IMR-90 (cell line): ENCODE measurements at regions not wholly inside any gene's neighbourhood (a gene's known extent, or its start where the extent isn't known, plus 50 kb on each side); places are given as distances from the start of the nearest gene placed in this dataset.

Experiments used
- ATAC-seq: fragments of 200-7000 bp; cut with Tn5 transposase; 2 replicates; pipeline ENCODE4 v1.9.1; 2020; ENCODE audit warnings: low read depth, mild to moderate bottlenecking, moderate library complexity
- BruUV-seq: library from RNA; stranded (reverse); fragments of 400-500 nt; replicated peaks from 2 replicates; lab custom pipeline; 2021; lab: Mats Ljungman, UMichigan
- CTCF ChIA-PET: fragments of 300-600 bp; formaldehyde crosslinking; extraction: SDS; loops from one replicate; lab custom pipeline; 2021; ENCODE audit warnings: antibody characterized with exemption; lab: Yijun Ruan, JAX
- POLR2A ChIA-PET: fragments of 300-600 bp; sonication (Branson Sonifier 250); formaldehyde crosslinking; loops from one replicate; lab custom pipeline; 2022; ENCODE audit warnings: antibody characterized with exemption; ENCODE audit not compliant: unreplicated experiment; lab: Charles Lee
- DNase-seq: peaks from one replicate; pipeline ENCODE4 v3.0.0; 2013
- H2AFZ ChIP-seq: replicated peaks from 2 replicates; pipeline ENCODE3; 2013; ENCODE audit warnings: low read length, mild to moderate bottlenecking; ENCODE audit not compliant: poor library complexity
- H2AK5ac ChIP-seq: 2 replicates; pipeline ENCODE4 v1.6.1; 2013; ENCODE audit warnings: low read depth, low read length, inconsistent platforms
- H2AK9ac ChIP-seq: replicated peaks from 2 replicates; pipeline ENCODE3; 2013; ENCODE audit warnings: mild to moderate bottlenecking, low read depth, low read length, moderate library complexity; ENCODE audit not compliant: poor library complexity
- H2BK120ac ChIP-seq: 2 replicates; pipeline ENCODE4 v1.6.1; 2013; ENCODE audit warnings: low read depth, low read length, inconsistent platforms
- H2BK15ac ChIP-seq: 3 replicates; pipeline ENCODE4 v1.6.1; 2013; ENCODE audit warnings: low read depth, low read length, inconsistent platforms
- H2BK20ac ChIP-seq: 2 replicates; pipeline ENCODE4 v1.6.1; 2013; ENCODE audit warnings: low read depth, mild to moderate bottlenecking, inconsistent platforms, low read length, moderate library complexity
- H2BK5ac ChIP-seq: 2 replicates; pipeline ENCODE4 v1.6.1; 2013; ENCODE audit warnings: mild to moderate bottlenecking, low read depth, low read length, inconsistent platforms; ENCODE audit not compliant: poor library complexity, severe bottlenecking
- H3K14ac ChIP-seq: replicated peaks from 2 replicates; pipeline ENCODE4 v1.6.1; 2013; ENCODE audit warnings: low read depth, low read length, inconsistent platforms
- H3K18ac ChIP-seq: 2 replicates; pipeline ENCODE4 v1.6.1; 2013; ENCODE audit warnings: low read depth, low read length, control low read depth
- H3K23ac ChIP-seq: 2 replicates; pipeline ENCODE4 v1.6.1; 2013; ENCODE audit warnings: low read depth, low read length, inconsistent platforms
- H3K27ac ChIP-seq: 2 replicates; pipeline ENCODE4 v1.5.1; 2013; ENCODE audit warnings: mild to moderate bottlenecking, control low read depth, low read length; ENCODE audit not compliant: insufficient read depth
- H3K27me3 ChIP-seq: 2 replicates; pipeline ENCODE4 v1.6.1; 2013; ENCODE audit warnings: low read length; ENCODE audit not compliant: control insufficient read depth, insufficient read depth
- H3K36me3 ChIP-seq: 2 replicates; pipeline ENCODE4 v1.6.1; 2013; ENCODE audit warnings: low read length, mixed read lengths; ENCODE audit not compliant: control insufficient read depth, insufficient read depth
- H3K4ac ChIP-seq: 2 replicates; pipeline ENCODE4 v1.6.1; 2013; ENCODE audit warnings: low read depth, low read length, inconsistent platforms
- H3K4me1 ChIP-seq: 2 replicates; pipeline ENCODE4 v1.6.1; 2013; ENCODE audit warnings: low read length, mixed read lengths; ENCODE audit not compliant: control insufficient read depth, insufficient read depth
- H3K4me2 ChIP-seq: 2 replicates; pipeline ENCODE4 v1.6.1; 2013; ENCODE audit warnings: low read depth, mild to moderate bottlenecking, control low read depth, low read length, moderate library complexity
- H3K4me3 ChIP-seq: 2 replicates; pipeline ENCODE4 v1.5.1; 2013; ENCODE audit warnings: low read depth, mild to moderate bottlenecking, control low read depth, low read length, moderate library complexity; ENCODE audit not compliant: insufficient read depth
- H3K56ac ChIP-seq: 2 replicates; pipeline ENCODE4 v1.6.1; 2013; ENCODE audit warnings: low read length, inconsistent platforms; ENCODE audit not compliant: insufficient read depth; ENCODE audit errors: extremely low read depth
- H3K79me1 ChIP-seq, 2 experiments: 2 replicates each; pipeline ENCODE4 v1.6.1; 2013; ENCODE audit warnings: low read length in 2 of 2, inconsistent platforms in 1 of 2, low read depth in 1 of 2
- H3K9ac ChIP-seq: 2 replicates; pipeline ENCODE4 v1.6.1; 2013; ENCODE audit warnings: low read depth, low read length, control low read depth
- H3K9me1 ChIP-seq: 2 replicates; pipeline ENCODE4 v1.6.1; 2013; ENCODE audit warnings: low read length, inconsistent platforms; ENCODE audit not compliant: insufficient read depth
- H3K9me3 ChIP-seq: 2 replicates; pipeline ENCODE4 v1.6.1; 2013; ENCODE audit warnings: low read length; ENCODE audit not compliant: control insufficient read depth, insufficient read depth
- H4K20me1 ChIP-seq: 2 replicates; pipeline ENCODE4 v1.6.1; 2013; ENCODE audit warnings: low read length, inconsistent platforms; ENCODE audit not compliant: insufficient read depth
- H4K5ac ChIP-seq: 2 replicates; pipeline ENCODE4 v1.6.1; 2013; ENCODE audit warnings: mild to moderate bottlenecking, low read depth, low read length, control low read depth
- H4K8ac ChIP-seq, 2 experiments: 2 replicates each; pipeline ENCODE4 v1.6.1; 2013; ENCODE audit warnings: low read depth in 2 of 2, low read length in 2 of 2, control low read depth in 1 of 2, inconsistent platforms in 1 of 2
- H4K91ac ChIP-seq: 2 replicates; pipeline ENCODE4 v1.6.1; 2013; ENCODE audit warnings: low read depth, low read length, inconsistent platforms; ENCODE audit not compliant: insufficient read depth
- BHLHE40 ChIP-seq: fragments of 150-350 bp; IDR thresholded peaks from 2 replicates; pipeline ENCODE4 v1.6.1; 2016; ENCODE audit warnings: mild to moderate bottlenecking, low read depth, low read length
- CHD1 ChIP-seq: IDR thresholded peaks from 2 replicates; pipeline ENCODE4 v1.6.1; 2012; ENCODE audit warnings: low read depth, low read length, improper control_type of control experiment
- ELK1 ChIP-seq: fragments of 150-350 bp; IDR thresholded peaks from 2 replicates; pipeline ENCODE4 v1.6.1; 2016; ENCODE audit warnings: low read depth, mild to moderate bottlenecking, low read length, moderate library complexity, borderline replicate concordance
- MAFK ChIP-seq: IDR thresholded peaks from 2 replicates; pipeline ENCODE4 v1.6.1; 2012; ENCODE audit warnings: low read depth, low read length, improper control_type of control experiment
- MAZ ChIP-seq: IDR thresholded peaks from 2 replicates; pipeline ENCODE4 v1.6.1; 2012; ENCODE audit warnings: low read depth, mild to moderate bottlenecking, low read length, improper control_type of control experiment, moderate library complexity, borderline replicate concordance
- MXI1 ChIP-seq: IDR thresholded peaks from 2 replicates; pipeline ENCODE4 v1.6.1; 2012; ENCODE audit warnings: low read depth, mild to moderate bottlenecking, low read length, moderate library complexity, borderline replicate concordance
- NFE2L2 ChIP-seq: fragments of 150-350 bp; IDR thresholded peaks from 2 replicates; pipeline ENCODE4 v1.6.1; 2016; ENCODE audit warnings: low read depth, mild to moderate bottlenecking, low read length
- RAD21 ChIP-seq: IDR thresholded peaks from 2 replicates; pipeline ENCODE4 v1.6.1; 2012; ENCODE audit warnings: low read length, improper control_type of control experiment
- RCOR1 ChIP-seq: IDR thresholded peaks from 2 replicates; pipeline ENCODE4 v1.6.1; 2012; ENCODE audit warnings: mild to moderate bottlenecking, low read length, improper control_type of control experiment; ENCODE audit not compliant: insufficient replicate concordance
- RFX5 ChIP-seq: IDR thresholded peaks from 2 replicates; pipeline ENCODE4 v1.8.0; 2012; ENCODE audit warnings: low read depth, mild to moderate bottlenecking, low read length, moderate library complexity
- SMC3 ChIP-seq: fragments of 150-350 bp; IDR thresholded peaks from 2 replicates; pipeline ENCODE4 v1.6.1; 2016; ENCODE audit warnings: low read depth, mild to moderate bottlenecking, antibody characterized with exemption, low read length, moderate library complexity
- USF2 ChIP-seq: fragments of 150-350 bp; IDR thresholded peaks from 2 replicates; pipeline ENCODE4 v1.6.1; 2017; ENCODE audit warnings: mild to moderate bottlenecking, antibody characterized with exemption, low read length, low read depth
- WGBS, 2 experiments: methylation state at CpG; one replicate each; pipeline versions ENCODE4 v1.1.5 to v1.1.7; 2013; ENCODE audit warnings: missing lambda C conversion rate in 2 of 2; ENCODE audit not compliant: insufficient read length in 1 of 2; ENCODE audit errors: extremely low coverage in 2 of 2; 5-methylcytosine and 5-hydroxymethylcytosine counted together
- dilution Hi-C: fragments of 300-500 bp; cut with HindIII; formaldehyde crosslinking; loops from one replicate; pipeline ENCODE4 v1.14.3; 2018; ENCODE audit warnings: low sequenced_read_pairs; ENCODE audit not compliant: unreplicated experiment
- in situ Hi-C: fragments of 300-500 bp; cut with MboI; formaldehyde crosslinking; loops from 3 replicates; pipeline ENCODE4 v1.14.3; 2019; ENCODE audit warnings: low sequenced_read_pairs, inconsistent platforms, mixed read lengths
- intact Hi-C: fragments of 100-400 bp; cut with micrococcal nuclease; formaldehyde crosslinking; loops from 2 replicates; pipeline ENCODE4 v1.10.0; 2022

DNA sequence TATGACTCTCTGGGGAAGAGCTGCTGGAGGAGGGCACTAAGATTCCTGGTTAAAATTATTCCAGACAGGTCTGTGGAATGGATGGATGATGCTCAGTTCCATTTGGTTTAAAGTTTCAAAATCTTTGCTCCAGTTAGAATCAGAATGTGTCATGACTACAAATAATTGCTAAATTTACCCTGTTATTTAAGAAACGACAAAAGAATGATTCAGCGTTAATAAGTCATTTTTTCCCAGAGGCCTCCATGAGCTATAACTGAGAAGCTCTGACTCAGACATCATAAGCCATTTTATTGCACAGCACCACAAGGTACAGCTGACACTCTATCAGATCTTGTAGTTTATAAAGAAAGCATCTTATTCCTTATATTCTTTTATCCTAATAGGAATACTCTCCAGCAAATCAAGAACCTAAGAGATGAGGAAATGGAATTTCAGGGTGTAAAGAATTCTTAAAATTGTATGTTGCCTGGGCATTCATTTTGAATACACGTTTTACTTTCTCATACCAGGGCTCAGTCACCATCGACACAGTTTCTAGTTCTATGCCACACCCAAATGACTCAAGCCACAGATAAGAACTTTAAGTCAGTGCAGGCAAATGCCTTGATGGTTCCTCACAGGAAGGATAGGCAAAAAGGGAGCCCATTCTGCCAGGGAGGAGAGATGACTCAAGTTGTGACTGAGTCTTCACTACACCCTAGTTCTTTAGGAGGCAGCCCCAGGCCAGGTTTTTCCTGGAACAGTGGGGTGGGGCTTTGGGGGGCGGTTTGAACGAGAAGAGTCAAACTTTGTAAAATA lies 636.0 kb downstream of the MMUT start:
- Histone ChIP-seq H2AFZ (peak overlapping the region; percentile 44), H2AK5ac (no peak overlapping the region)
- WGBS, 2 experiments: no CpG with 5 or more reads among the region's 6 CpGs
- no peak for TF ChIP-seq RFX5
- TF ChIP-seq SMC3: no peak
- TF ChIP-seq NFE2L2: peak; percentile 85
- peak; percentile 5; the same call in 1 of the 2 replicates for TF ChIP-seq RAD21
- TF ChIP-seq CHD1: no peak; the same call in 1 of the 2 replicates
- TF ChIP-seq BHLHE40: 0 out of 2 replicates have a peak, but pooled peaks have one; percentile 43
- peak; percentile 76 for TF ChIP-seq RCOR1
- peak; percentile 50; the same call in 1 of the 2 replicates for TF ChIP-seq MAZ
- TF ChIP-seq MXI1: no peak
- peak; percentile 75 for TF ChIP-seq MAFK
- TF ChIP-seq ELK1: no peak
- TF ChIP-seq USF2: no peak

More for the DNA sequence above, 636.0 kb downstream of the MMUT start:
- peak overlapping the region; percentile 22; the same call in 1 of the 2 replicates for H4K91ac ChIP-seq
- peak; percentile 97 for DNase-seq
- H4K8ac ChIP-seq: peak overlapping the region; percentile 66 to 77; a peak in 3 of 4 replicates
- in situ Hi-C loops (no loop called here), intact Hi-C loops (loop anchor here (5.0 kb wide), 1 partner anchor 150 kb away; no protein-coding TSS in a partner anchor), dilution Hi-C loops (no loop called here)
- peak overlapping the region; percentile 49; the same call in 1 of the 2 replicates for H3K14ac ChIP-seq
- H4K20me1 ChIP-seq: no peaks in the 10 kb centered on the region
- H3K9me3 ChIP-seq: no peaks in the 10 kb centered on the region; the same call in 1 of the 2 replicates
- no peaks in the 10 kb centered on the region for H3K9me1 ChIP-seq
- no peaks in the 10 kb centered on the region for H3K27me3 ChIP-seq
- H3K18ac ChIP-seq: peak overlapping the region; percentile 0; the same call in 1 of the 2 replicates
- no TSS peak for BruUV-seq
- CTCF ChIA-PET: interaction anchor here (0.9 to 1.0 kb wide), 2 partner anchors 10 to 583 kb away, joined by 3 read pairs; no protein-coding TSS in a partner anchor
- POLR2A ChIA-PET: interaction anchor here (0.8 kb wide), 1 partner anchor 10 kb away, joined by 3 read pairs; no protein-coding TSS in a partner anchor
- H3K36me3 ChIP-seq: no peaks in the 10 kb centered on the region
- peak; percentile 89 for ATAC-seq
- peak overlapping the region; percentile 48 for H3K27ac ChIP-seq
- peak overlapping the region; percentile 52; the same call in 1 of the 2 replicates for H3K56ac ChIP-seq
- H2AK9ac ChIP-seq: peak overlapping the region; percentile 10
- H3K4me3 ChIP-seq: no peak overlapping the region
- H3K23ac ChIP-seq: peak overlapping the region; percentile 1; the same call in 1 of the 2 replicates
- H2BK20ac ChIP-seq: peak overlapping the region; percentile 90
- peak overlapping the region; percentile 32 for H4K5ac ChIP-seq
- H2BK120ac ChIP-seq: peak overlapping the region; percentile 70
- H3K79me1 ChIP-seq: no peaks in the 10 kb centered on the region
- H2BK5ac ChIP-seq: peak overlapping the region; percentile 98
- peaks cover 5% of the 10 kb centered on the region for H3K4me1 ChIP-seq
- H3K9ac ChIP-seq: peak overlapping the region; percentile 18; the same call in 1 of the 2 replicates
- 0 out of 3 replicates have a peak overlapping the region, but pooled peaks have one; percentile 5 for H2BK15ac ChIP-seq
- peak overlapping the region; percentile 32 for H3K4me2 ChIP-seq
- H3K4ac ChIP-seq: peak overlapping the region; percentile 65; the same call in 1 of the 2 replicates
